Heart right ventricle (tissue), 16 donors: ENCODE measurements at regions not wholly inside any gene's neighbourhood (a gene's known extent, or its start where the extent isn't known, plus 50 kb on each side); places are given as distances from the start of the nearest gene placed in this dataset.

Experiments used
- ATAC-seq, 8 donors: fragments of 200-7000 bp; cut with Tn5 transposase; one replicate each; pipeline ENCODE4 v1.9.1; 2020; ENCODE audit warnings: mild to moderate bottlenecking in 8 of 8, moderate library complexity in 8 of 8, moderate number of reproducible peaks in 1 of 8
- DNase-seq, 2 donors: peaks; one replicate each; pipeline ENCODE4 v3.0.0-alpha.2; 2020
- H3K27ac ChIP-seq, 10 donors: fragments of 200-600 bp; sonication (generic) in 2 of 10; one replicate each; pipeline versions ENCODE4 v1.5.0 to v1.8.0; 2020 to 2022; ENCODE audit warnings: mild to moderate bottlenecking in 3 of 10
- H3K27me3 ChIP-seq, 7 donors: fragments of 200-600 bp; one replicate each; pipeline ENCODE4 v1.8.0; 2021 to 2022; ENCODE audit warnings: mild to moderate bottlenecking in 2 of 7
- H3K36me3 ChIP-seq, 9 donors: fragments of 200-600 bp; sonication (generic) in 1 of 9; one replicate each; pipeline versions ENCODE4 v1.5.0 to v1.8.0; 2020 to 2022; ENCODE audit warnings: mild to moderate bottlenecking in 2 of 9
- H3K4me1 ChIP-seq, 9 donors: fragments of 200-600 bp; sonication (generic) in 1 of 9; one replicate each; pipeline versions ENCODE4 v1.5.0 to v1.8.0; 2020 to 2022; ENCODE audit warnings: mild to moderate bottlenecking in 4 of 9
- H3K4me3 ChIP-seq, 10 donors: fragments of 200-600 bp; sonication (generic) in 2 of 10; one replicate each; pipeline versions ENCODE4 v1.5.0 to v1.8.0; 2020 to 2022; ENCODE audit warnings: mild to moderate bottlenecking in 7 of 10, moderate library complexity in 2 of 10
- H3K9me3 ChIP-seq, 11 donors: fragments of 200-600 bp in 10 of 11; sonication (generic) in 2 of 11; one replicate each; pipeline versions ENCODE4 v1.5.0 to v1.8.0; 2013 to 2022; ENCODE audit warnings: mild to moderate bottlenecking in 2 of 11, control low read depth in 1 of 11, moderate library complexity in 1 of 11
- CTCF ChIP-seq, 9 donors: fragments of 200-600 bp; sonication (generic) in 2 of 9; IDR thresholded peaks; one replicate each; pipeline versions ENCODE4 v1.5.0 to v1.8.0; 2021 to 2022; ENCODE audit warnings: antibody characterized with exemption in 9 of 9, mild to moderate bottlenecking in 5 of 9, moderate library complexity in 1 of 9
- WGBS, 2 donors: extraction: QIAGEN DNeasy Blood & Tissue Kit; methylation state at CpG; one replicate each; pipeline ENCODE4 v1.1.7; 2013; ENCODE audit warnings: inconsistent platforms in 1 of 2; 5-methylcytosine and 5-hydroxymethylcytosine counted together
- intact Hi-C, 10 donors: fragments of 100-400 bp; cut with DNase I; formaldehyde crosslinking; loops; one replicate each; pipeline versions ENCODE4 v1.11.1 to v1.14.2; 2022
- donor health status: Arrhythmogenic right ventricular cardiomyopathy.
- donor health status: ischemic (EF 13 %, LVEDD 7.1; RV severe dilation, severe dysfunction).
- donor health status: healthy with polysubstance abuse.
- donor health status: DM: no; HTN: yes; CAD: no.
- donor health status: DM: no; HTN: no; CAD: no.
- donor health status: ischemic (EF 25% LVEDD 6.9; RV normal size, moderate dysfunction).
- donor health status: ischemic (EF 25% LVEDD 5.7; RV mildly dilated, moderate dysfunction).
- donor health status: healthy.
- donor health status: DM: yes; HTN: yes; CAD: no.
- donor health status: Ischemic cardiomyopathy.
- donor health status: ischemic (EF 35%, LVEDD 5.7; RV mildly dilated, moderate dysfunction).
- donor health status: nonischemic (EF 11% LVEDD 7.7; RV severe dilation, severe dysfunction).
- donor health status: DM: yes; HTN: yes; CAD: no.
- donor health status: PGD.
- donor health status: ischemic (EF 29% LVEDD 5.4; RV normal size, mild dysfunction).
- donor health status: nonischemic (EF 23%, LVEDD 6.1; RV moderate dilation, normal function).

DNA sequence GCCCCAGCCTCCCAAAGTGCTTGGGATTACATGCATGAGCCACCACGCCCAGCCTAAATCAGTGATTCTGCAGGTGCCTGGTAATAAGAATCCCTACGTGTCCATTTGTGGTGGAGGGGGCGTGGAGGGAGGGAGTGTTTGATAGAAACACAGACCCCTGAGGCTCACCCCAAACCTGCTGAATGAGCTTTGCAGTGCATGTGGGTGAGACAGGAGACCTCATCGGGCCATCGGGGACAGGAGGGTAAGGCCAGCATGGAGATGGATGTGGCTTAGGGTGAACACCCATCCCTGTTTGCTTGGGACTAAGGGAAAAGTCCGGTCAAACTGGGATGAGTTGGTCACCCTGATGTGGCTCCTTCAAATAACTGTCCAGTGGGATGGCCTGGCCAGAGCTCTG, 71.3 kb upstream of the ALX4 start:
- Histone ChIP-seq H3K9me3 (peaks cover 0 to 10% (median 0%) of the 10 kb centered on the region in 11 donors), H3K27ac (no peak overlapping the region), H3K36me3 (no peaks in the 10 kb centered on the region), H3K27me3 (peaks cover 0 to 30% (median 5%) of the 10 kb centered on the region in 7 donors), H3K4me3 (no peak overlapping the region), H3K4me1 (no peaks in the 10 kb centered on the region)
- 81 to 90% methylated on average over 6 of the region's 6 CpGs for WGBS, 2 donors
- TF ChIP-seq CTCF (IDR thresholded peaks at IDR 0.05), result no peak
- DNase-seq (no peak), ATAC-seq (no peak)
- intact Hi-C loops, result no loop called here

DNA sequence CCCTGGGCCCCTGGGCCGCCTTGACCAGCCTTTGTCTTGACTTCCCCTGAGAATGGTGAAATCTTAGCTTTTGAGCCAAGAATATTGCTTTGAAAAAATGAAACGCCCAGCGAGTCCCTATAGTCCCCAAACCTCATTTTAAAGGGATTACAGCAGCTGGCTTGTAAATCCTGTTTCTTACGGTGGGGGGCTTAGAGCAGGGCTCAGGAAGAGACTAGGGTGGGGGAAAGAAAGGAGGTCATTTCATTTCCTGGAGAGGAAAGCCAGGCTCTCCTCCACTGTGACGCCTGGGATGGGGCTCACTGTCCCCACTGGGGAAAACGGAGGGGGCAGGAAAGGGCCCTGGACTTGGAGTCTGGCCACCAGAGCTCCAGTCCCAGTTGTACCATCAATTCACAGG, 72.2 kb upstream of the ALX4 start:
- Histone ChIP-seq H3K27ac (no peak overlapping the region), H3K4me1 (no peaks in the 10 kb centered on the region), H3K27me3 (peaks cover 0 to 30% (median 5%) of the 10 kb centered on the region in 7 donors), H3K9me3 (peaks cover 0 to 10% (median 0%) of the 10 kb centered on the region in 11 donors), H3K4me3 (no peak overlapping the region), H3K36me3 (no peaks in the 10 kb centered on the region)
- intact Hi-C loops, result no loop called here
- no peak for TF ChIP-seq CTCF (IDR thresholded peaks at IDR 0.05)
- WGBS, 2 donors, result 50 to 52% methylated on average over 6 of the region's 6 CpGs
- ATAC-seq (no peak), DNase-seq (no peak)

DNA sequence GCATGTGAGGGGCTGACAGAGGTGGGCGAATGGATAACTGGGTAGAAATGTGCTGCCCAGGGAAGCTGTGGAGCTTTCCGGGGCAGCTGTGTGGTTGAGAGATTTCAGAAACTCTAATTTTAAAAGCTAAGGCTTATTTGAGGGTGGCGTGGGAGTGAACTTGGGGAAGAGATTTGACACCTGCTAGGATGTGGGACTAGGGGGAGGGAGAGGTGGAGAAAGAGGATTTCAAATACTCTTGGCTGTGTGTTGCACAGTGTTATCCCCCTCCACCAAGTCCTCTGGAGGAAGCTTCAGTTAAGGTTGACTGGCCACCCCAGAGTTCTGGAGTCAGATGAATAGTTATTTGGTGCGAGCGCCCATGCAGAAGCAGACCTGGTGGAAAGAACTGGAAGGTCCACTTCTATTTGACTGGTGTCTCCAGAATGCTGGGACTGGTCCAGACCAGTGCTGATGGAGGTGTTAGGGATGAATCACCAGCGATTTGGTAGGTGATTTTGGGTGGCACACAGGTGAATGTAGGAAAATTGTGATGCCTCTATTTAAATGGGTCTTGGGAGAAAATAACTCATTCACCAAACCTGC, 72.8 kb upstream of the ALX4 start:
- ATAC-seq (no peak), DNase-seq (no peak)
- TF ChIP-seq CTCF (IDR thresholded peaks at IDR 0.05), result no peak
- Histone ChIP-seq H3K9me3 (peaks cover 0 to 3% (median 0%) of the 10 kb centered on the region in 11 donors), H3K4me1 (no peaks in the 10 kb centered on the region), H3K4me3 (no peak overlapping the region), H3K27ac (no peak overlapping the region), H3K27me3 (peaks cover 0 to 30% (median 5%) of the 10 kb centered on the region in 7 donors), H3K36me3 (no peaks in the 10 kb centered on the region)
- 88% methylated on average over 6 of the region's 6 CpGs for WGBS, 2 donors
- intact Hi-C loops, result no loop called here

- no peaks in the 10 kb centered on the region for H3K9me3 ChIP-seq
- H3K4me3 ChIP-seq, result no peak overlapping the region
- no peak for DNase-seq
- ATAC-seq, result no peak
- TF ChIP-seq CTCF (IDR thresholded peaks at IDR 0.05), result no peak
- H3K27me3 ChIP-seq, result peaks cover 0 to 30% (median 5%) of the 10 kb centered on the region in 7 donors
- WGBS, 2 donors, result 97 to 100% methylated on average over 1 of the region's 1 CpG
- H3K4me1 ChIP-seq, result no peaks in the 10 kb centered on the region
- no peak overlapping the region for H3K27ac ChIP-seq
- intact Hi-C loops, result no loop called here
- H3K36me3 ChIP-seq, result no peaks in the 10 kb centered on the region
Observed at GRCh38 chr11:44383246-44383645, 73.3 kb upstream of the ALX4 start.
